GM21526 (cell line): ENCODE measurements at regions not wholly inside any gene's neighbourhood (a gene's known extent, or its start where the extent isn't known, plus 50 kb on each side); places are given as distances from the start of the nearest gene placed in this dataset.

Experiments used
- ATAC-seq: cut with Tn5 transposase; IDR thresholded peaks from one replicate; pipeline ENCODE4 v1.9.1; 2021; ENCODE audit warnings: moderate library complexity; ENCODE audit not compliant: unreplicated experiment, low FRiP score

- ATAC-seq: no peak
These were observed 65.2 kb upstream of the SLC7A11 start for GRCh38 chr4:138307319-138307718.

DNA sequence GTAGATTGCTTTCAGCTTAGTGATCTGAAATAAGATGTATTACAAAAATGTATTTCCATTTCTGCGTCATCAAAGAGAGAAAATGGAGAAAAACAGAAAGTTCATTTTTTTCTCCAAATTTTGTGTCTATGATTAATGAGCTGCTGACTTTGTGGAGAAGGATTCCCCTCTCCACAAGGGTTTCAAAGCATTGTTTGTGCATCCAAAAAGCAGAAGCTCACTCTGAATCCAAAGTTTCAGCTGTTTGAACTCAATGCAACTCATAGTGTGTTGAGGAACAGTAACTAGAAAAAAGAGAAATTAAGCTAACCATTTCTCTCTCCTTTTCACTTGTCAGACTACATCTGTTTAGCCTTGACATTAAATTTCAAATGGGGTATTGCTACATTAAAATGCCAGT lies 62.9 kb upstream of the SLC7A11 start:
- ATAC-seq: no peak

- ATAC-seq: no peak
These were observed 59.4 kb upstream of the SLC7A11 start for GRCh38 chr4:138301536-138301935.

- no peak for ATAC-seq
These were observed 58.5 kb upstream of the SLC7A11 start for GRCh38 chr4:138300616-138301015.

DNA sequence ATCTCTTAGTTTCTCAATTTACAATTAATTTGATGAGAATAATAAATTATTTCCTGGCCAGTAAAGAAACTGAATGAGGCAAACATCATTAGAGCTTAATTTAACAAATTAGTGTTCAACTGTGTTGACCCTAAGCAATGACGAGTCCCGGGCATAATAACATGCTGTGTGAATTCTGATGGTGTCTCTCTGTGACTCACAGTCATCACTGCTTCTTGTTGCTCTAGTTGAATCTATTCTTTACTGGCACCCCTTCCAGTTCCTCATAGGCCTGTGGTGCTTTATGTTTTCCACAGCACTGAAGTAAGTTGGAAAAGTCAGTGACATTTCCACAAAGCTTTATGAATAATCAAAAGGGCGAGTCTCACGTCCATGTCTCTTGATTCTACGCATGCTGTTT lies 57.7 kb upstream of the SLC7A11 start:
- ATAC-seq: no peak

DNA sequence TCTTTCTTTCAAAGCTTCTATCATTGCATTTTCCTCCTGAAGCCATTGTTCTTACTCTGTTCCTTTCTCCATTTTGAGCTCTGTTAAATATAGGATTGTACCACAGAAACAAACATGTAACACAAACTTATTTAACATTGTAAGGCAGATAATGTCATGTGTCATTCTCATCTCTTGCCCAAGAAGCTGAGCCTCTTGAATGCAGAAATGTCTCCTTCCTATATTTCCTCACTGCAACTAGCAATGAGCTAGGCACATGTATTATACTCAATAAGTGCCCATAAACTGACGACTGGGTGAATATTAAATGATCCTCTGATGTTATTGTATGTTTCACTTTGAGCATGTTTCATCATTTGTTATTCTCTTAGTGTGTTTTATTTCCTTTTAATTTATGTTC lies 56.7 kb upstream of the SLC7A11 start:
- no peak for ATAC-seq

- no peak for ATAC-seq
These were observed 56.3 kb upstream of the SLC7A11 start for GRCh38 chr4:138298431-138298830.

- no peak for ATAC-seq
These were observed 55.7 kb upstream of the SLC7A11 start for GRCh38 chr4:138297743-138298405.

DNA sequence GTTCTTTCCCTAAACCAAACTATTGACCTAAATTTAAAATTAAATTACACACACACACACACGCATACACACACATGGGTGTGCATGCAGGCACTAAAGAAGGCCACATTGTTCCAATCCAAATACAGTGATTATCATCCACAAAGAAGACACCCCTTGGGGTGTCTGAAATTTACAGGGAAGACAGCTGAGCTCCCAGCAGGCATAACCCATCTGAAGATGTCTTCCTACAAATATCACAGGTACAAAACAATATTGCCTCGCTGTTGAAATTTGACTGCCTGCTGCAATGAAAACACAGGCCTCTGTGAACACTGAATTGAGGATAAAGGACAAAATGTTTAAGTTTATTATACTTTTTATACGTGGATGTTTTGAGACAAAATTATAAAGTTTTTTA lies 50.2 kb upstream of the SLC7A11 start:
- ATAC-seq: no peak
